ENCODE measurements at regions not wholly inside any gene's neighbourhood (a gene's known extent, or its start where the extent isn't known, plus 50 kb on each side); places are given as distances from the start of the nearest gene placed in this dataset.

- no peaks in the 10 kb centered on the region for H3K9me3 ChIP-seq
- no peak for TF ChIP-seq POLR2A (IDR thresholded peaks at IDR 0.05)
- TF ChIP-seq POLR2AphosphoS5 (IDR thresholded peaks at IDR 0.05): no peak
- no peak for TF ChIP-seq EP300 (IDR thresholded peaks at IDR 0.05)
- no peak for TF ChIP-seq CTCF (IDR thresholded peaks at IDR 0.05)
- H3K27me3 ChIP-seq: no peaks in the 10 kb centered on the region
- no peak for DNase-seq (ENCODE audit: low spot score in 2 of 2)
- WGBS: 48% methylated on average over 8 of the region's 8 CpGs
- H3K27ac ChIP-seq: no peak overlapping the region
- H3K36me3 ChIP-seq: no peaks in the 10 kb centered on the region
- no peaks in the 10 kb centered on the region for H3K4me1 ChIP-seq
- H3K4me3 ChIP-seq: no peak overlapping the region
Measured at GRCh38 chr11:42462558-42463310, 849.1 kb upstream of the API5 start.

GRCh38 chr11:42465623-42466022 is 846.2 kb upstream of the API5 start:
- WGBS: 56% methylated on average over 2 of the region's 2 CpGs
- TF ChIP-seq POLR2AphosphoS5 (IDR thresholded peaks at IDR 0.05): no peak
- TF ChIP-seq EP300 (IDR thresholded peaks at IDR 0.05): no peak
- TF ChIP-seq CTCF (IDR thresholded peaks at IDR 0.05): no peak
- TF ChIP-seq POLR2A (IDR thresholded peaks at IDR 0.05): no peak

GRCh38 chr11:42473106-42473505 is 838.7 kb upstream of the API5 start:
- DNase-seq (ENCODE audit: low spot score in 2 of 2): no peak
- Histone ChIP-seq H3K36me3 (no peaks in the 10 kb centered on the region), H3K4me3 (no peak overlapping the region), H3K9me3 (no peaks in the 10 kb centered on the region), H3K27ac (no peak overlapping the region), H3K4me1 (no peaks in the 10 kb centered on the region), H3K27me3 (no peaks in the 10 kb centered on the region)
- 35% methylated on average over 4 of the region's 4 CpGs for WGBS
- TF ChIP-seq POLR2A (IDR thresholded peaks at IDR 0.05): no peak
- no peak for TF ChIP-seq POLR2AphosphoS5 (IDR thresholded peaks at IDR 0.05)
- TF ChIP-seq CTCF (IDR thresholded peaks at IDR 0.05): no peak
- TF ChIP-seq EP300 (IDR thresholded peaks at IDR 0.05): no peak

More at GRCh38 chr11:42465623-42466022, 846.2 kb upstream of the API5 start:
- H3K27ac ChIP-seq: no peak overlapping the region
- H3K27me3 ChIP-seq: no peaks in the 10 kb centered on the region
- no peaks in the 10 kb centered on the region for H3K36me3 ChIP-seq
- no peaks in the 10 kb centered on the region for H3K9me3 ChIP-seq
- DNase-seq (ENCODE audit: low spot score in 2 of 2): no peak
- H3K4me3 ChIP-seq: no peak overlapping the region
- no peaks in the 10 kb centered on the region for H3K4me1 ChIP-seq

- H3K27me3 ChIP-seq: no peaks in the 10 kb centered on the region
- H3K27ac ChIP-seq: no peak overlapping the region
- H3K36me3 ChIP-seq: no peaks in the 10 kb centered on the region
- H3K9me3 ChIP-seq: no peaks in the 10 kb centered on the region
- no peak overlapping the region for H3K4me3 ChIP-seq
- TF ChIP-seq POLR2AphosphoS5 (IDR thresholded peaks at IDR 0.05) (no peak), POLR2A (IDR thresholded peaks at IDR 0.05) (no peak), CTCF (IDR thresholded peaks at IDR 0.05) (no peak), EP300 (IDR thresholded peaks at IDR 0.05) (no peak)
- DNase-seq (ENCODE audit: low spot score in 2 of 2): no peak
- no peaks in the 10 kb centered on the region for H3K4me1 ChIP-seq
Measured at GRCh38 chr11:42482822-42483221, 829.0 kb upstream of the API5 start.

- no peak for DNase-seq (ENCODE audit: low spot score in 2 of 2)
- Histone ChIP-seq H3K36me3 (no peaks in the 10 kb centered on the region), H3K4me1 (no peaks in the 10 kb centered on the region), H3K27ac (no peak overlapping the region), H3K9me3 (no peaks in the 10 kb centered on the region), H3K27me3 (no peaks in the 10 kb centered on the region), H3K4me3 (no peak overlapping the region)
- 93% methylated on average over 3 of the region's 3 CpGs for WGBS
- TF ChIP-seq EP300 (IDR thresholded peaks at IDR 0.05): no peak
- TF ChIP-seq POLR2A (IDR thresholded peaks at IDR 0.05): no peak
- TF ChIP-seq POLR2AphosphoS5 (IDR thresholded peaks at IDR 0.05): no peak
- no peak for TF ChIP-seq CTCF (IDR thresholded peaks at IDR 0.05)
Measured at GRCh38 chr11:42490506-42490905, 821.3 kb upstream of the API5 start.

Data from suprapubic skin (tissue), 4 donors.